ENCODE measurements at regions not wholly inside any gene's neighbourhood (a gene's known extent, or its start where the extent isn't known, plus 50 kb on each side); places are given as distances from the start of the nearest gene placed in this dataset.

GRCh38 chr4:26127851-26128337, 192.9 kb upstream of the RBPJ start:
- TF ChIP-seq CTCF (conservative IDR thresholded peaks at IDR 0.05; ENCODE audit: low read depth, low read length), result peak; percentile 45; the same call in 1 of the 2 replicates
- no peak for TF ChIP-seq EZH2 (IDR thresholded peaks at IDR 0.05; ENCODE audit: low read length, unreplicated experiment)
- TF ChIP-seq EZH2phosphoT487 (IDR thresholded peaks at IDR 0.05; ENCODE audit: borderline replicate concordance, low read length), result no peak

Data from PC-3 (cell line).